NB4 (cell line): ENCODE measurements at regions not wholly inside any gene's neighbourhood (a gene's known extent, or its start where the extent isn't known, plus 50 kb on each side); places are given as distances from the start of the nearest gene placed in this dataset.

Experiments
- DNase-seq: peaks from one replicate; pipeline ENCODE4 v3.0.0; 2010; ENCODE audit warnings: low read depth
- H3K4me3 ChIP-seq: one replicate; pipeline ENCODE4 v1.5.1; 2011; ENCODE audit warnings: mild to moderate bottlenecking, low read depth, low read length, moderate library complexity
- MAX ChIP-seq: IDR thresholded peaks from 2 replicates; pipeline ENCODE4 v1.6.1; 2011; ENCODE audit warnings: low read depth, low read length
- MYC ChIP-seq: IDR thresholded peaks from 2 replicates; pipeline ENCODE4 v1.6.1; 2011; ENCODE audit warnings: low read depth, low read length
- POLR2A ChIP-seq: IDR thresholded peaks from 2 replicates; pipeline ENCODE4 v1.6.1; 2011; ENCODE audit warnings: mild to moderate bottlenecking; ENCODE audit not compliant: insufficient read length; ENCODE audit errors: extremely low read depth
- TF ChIP-seq, protein P1 (sequence below): IDR thresholded peaks from one replicate; pipeline ENCODE4 v1.5.1; 2012; ENCODE audit warnings: low read depth, low read length

- TF ChIP-seq, protein P1, sequence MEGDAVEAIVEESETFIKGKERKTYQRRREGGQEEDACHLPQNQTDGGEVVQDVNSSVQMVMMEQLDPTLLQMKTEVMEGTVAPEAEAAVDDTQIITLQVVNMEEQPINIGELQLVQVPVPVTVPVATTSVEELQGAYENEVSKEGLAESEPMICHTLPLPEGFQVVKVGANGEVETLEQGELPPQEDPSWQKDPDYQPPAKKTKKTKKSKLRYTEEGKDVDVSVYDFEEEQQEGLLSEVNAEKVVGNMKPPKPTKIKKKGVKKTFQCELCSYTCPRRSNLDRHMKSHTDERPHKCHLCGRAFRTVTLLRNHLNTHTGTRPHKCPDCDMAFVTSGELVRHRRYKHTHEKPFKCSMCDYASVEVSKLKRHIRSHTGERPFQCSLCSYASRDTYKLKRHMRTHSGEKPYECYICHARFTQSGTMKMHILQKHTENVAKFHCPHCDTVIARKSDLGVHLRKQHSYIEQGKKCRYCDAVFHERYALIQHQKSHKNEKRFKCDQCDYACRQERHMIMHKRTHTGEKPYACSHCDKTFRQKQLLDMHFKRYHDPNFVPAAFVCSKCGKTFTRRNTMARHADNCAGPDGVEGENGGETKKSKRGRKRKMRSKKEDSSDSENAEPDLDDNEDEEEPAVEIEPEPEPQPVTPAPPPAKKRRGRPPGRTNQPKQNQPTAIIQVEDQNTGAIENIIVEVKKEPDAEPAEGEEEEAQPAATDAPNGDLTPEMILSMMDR, result no peak
- TF ChIP-seq MYC (no peak), MAX (no peak), POLR2A (no peak)
- DNase-seq, result peak; percentile 3
- H3K4me3 ChIP-seq, result no peak overlapping the region
Observed at GRCh38 chr1:193754732-193755427, 568.5 kb upstream of the B3GALT2 start.

GRCh38 chr1:193754151-193754550 lies 567.7 kb upstream of the B3GALT2 start:
- TF ChIP-seq, protein P1, result no peak
- TF ChIP-seq POLR2A (no peak), MAX (no peak)
- DNase-seq, result no peak
- no peak overlapping the region for H3K4me3 ChIP-seq

- no peak for DNase-seq
Observed at GRCh38 chr1:193753038-193753756, 566.8 kb upstream of the B3GALT2 start.

GRCh38 chr1:193749868-193750267 lies 563.5 kb upstream of the B3GALT2 start:
- TF ChIP-seq MYC, result no peak
- TF ChIP-seq POLR2A, result no peak
- no peak for TF ChIP-seq MAX
- TF ChIP-seq, protein P1, result no peak
- DNase-seq, result no peak
- no peak overlapping the region for H3K4me3 ChIP-seq

More at GRCh38 chr1:193753038-193753756, 566.8 kb upstream of the B3GALT2 start:
- H3K4me3 ChIP-seq, result no peak overlapping the region
- no peak for TF ChIP-seq MAX
- TF ChIP-seq MYC, result no peak
- TF ChIP-seq POLR2A, result no peak
- TF ChIP-seq, protein P1, result no peak

DNA sequence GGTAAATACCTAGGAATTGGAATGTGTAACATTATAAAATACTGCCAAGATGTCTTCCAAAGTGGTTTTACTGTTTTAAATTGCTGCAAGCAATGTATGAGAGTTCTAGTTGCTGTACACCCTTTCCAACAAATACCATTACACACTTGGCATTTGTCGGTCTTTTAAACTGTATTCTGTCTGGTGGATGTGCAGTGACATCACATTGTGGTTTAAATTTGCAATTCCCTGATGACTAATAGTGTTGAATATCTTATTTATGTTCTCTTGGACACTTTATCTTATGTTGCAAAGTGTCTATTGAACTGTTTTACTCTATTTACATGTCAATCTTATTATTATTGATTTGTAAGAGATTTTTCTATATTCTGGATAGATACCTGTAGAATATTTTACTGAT lies 561.2 kb upstream of the B3GALT2 start:
- no peak overlapping the region for H3K4me3 ChIP-seq
- DNase-seq, result no peak
- TF ChIP-seq POLR2A (no peak), MAX (no peak), MYC (no peak)
- TF ChIP-seq, protein P1, result no peak
